ENCODE measurements at regions not wholly inside any gene's neighbourhood (a gene's known extent, or its start where the extent isn't known, plus 50 kb on each side); places are given as distances from the start of the nearest gene placed in this dataset.
"Not testable (repeated sequence)": the region's sequence is repeated elsewhere in the genome, so short reads cannot be mapped to it uniquely, and the experiment has no call there.

DNA sequence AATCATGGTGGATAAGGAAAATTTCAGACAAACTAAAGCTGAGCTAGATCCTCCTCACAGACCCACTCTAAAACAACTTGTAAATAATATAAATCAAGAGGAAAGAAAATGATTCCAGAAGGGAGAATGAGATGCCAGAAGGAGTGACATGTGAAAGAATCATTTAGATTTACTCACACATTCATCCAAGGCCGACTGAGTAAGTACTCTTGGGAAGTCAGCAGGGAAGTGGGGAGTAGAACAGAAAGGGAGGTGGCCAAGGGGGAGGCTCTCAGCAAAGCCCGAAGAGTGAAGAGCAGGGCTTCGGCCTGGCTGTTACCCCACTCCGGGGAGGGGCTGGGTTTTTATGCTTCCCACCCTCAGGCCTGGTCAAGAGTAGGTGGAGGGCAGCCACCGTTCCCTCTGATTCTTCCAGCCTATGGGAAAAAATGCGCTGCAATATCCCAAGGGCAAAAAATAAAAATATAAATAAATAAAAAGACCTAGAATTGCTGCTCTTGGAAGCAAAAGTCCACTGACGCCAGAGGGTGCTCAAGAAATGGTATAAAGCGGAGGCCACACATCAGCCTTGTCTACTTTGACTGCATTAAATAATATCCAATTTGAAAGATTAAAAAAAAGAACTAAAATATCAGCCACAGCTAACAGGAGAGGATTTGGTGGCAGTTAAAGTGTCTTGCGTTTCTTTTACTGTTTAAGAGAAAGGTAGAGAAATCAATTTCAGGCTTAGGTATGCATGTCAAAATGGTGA lies 110.2 kb upstream of the COL5A1 start:
- FAIRE-seq: peak; percentile 90

DNA sequence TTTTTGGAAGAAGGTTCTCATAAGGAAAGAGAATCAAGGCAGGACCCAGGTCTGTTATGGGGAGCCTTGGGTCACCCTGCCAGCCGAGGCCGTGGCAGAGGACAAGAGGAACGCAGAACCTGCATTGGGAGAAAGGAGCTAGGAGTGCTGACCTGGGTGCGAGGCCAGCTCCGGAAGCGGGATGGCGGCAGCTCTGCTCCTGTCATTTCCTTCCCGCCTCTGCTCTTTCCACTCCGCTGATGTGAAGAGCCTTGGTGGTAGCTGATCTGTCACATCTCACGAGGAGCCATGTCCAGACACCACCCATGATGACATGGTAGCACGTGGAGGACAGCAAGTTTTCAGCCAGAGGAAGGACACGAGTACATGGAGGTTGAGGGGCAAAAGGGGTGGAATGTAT lies 109.5 kb upstream of the COL5A1 start:
- no peak for FAIRE-seq

DNA sequence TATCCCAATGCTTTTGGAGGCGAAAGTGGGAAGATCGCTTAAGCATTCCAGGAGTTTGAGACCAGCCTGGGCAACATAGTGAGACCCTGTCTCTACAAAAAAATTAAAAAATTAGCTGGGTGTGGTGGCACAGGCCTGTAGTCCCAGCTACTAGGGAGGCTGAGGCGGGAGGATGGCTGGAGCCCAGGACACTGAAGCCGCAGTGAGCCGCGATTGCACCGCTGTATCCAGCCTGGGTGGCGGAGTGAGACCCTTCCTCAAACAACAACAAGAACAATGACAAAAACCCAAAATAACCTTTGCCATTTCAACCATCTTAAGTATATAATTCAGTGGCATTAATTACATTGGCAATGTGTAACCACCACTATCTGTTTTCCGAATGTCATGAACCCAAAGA lies 108.9 kb upstream of the COL5A1 start:
- FAIRE-seq: not testable (repeated sequence)

DNA sequence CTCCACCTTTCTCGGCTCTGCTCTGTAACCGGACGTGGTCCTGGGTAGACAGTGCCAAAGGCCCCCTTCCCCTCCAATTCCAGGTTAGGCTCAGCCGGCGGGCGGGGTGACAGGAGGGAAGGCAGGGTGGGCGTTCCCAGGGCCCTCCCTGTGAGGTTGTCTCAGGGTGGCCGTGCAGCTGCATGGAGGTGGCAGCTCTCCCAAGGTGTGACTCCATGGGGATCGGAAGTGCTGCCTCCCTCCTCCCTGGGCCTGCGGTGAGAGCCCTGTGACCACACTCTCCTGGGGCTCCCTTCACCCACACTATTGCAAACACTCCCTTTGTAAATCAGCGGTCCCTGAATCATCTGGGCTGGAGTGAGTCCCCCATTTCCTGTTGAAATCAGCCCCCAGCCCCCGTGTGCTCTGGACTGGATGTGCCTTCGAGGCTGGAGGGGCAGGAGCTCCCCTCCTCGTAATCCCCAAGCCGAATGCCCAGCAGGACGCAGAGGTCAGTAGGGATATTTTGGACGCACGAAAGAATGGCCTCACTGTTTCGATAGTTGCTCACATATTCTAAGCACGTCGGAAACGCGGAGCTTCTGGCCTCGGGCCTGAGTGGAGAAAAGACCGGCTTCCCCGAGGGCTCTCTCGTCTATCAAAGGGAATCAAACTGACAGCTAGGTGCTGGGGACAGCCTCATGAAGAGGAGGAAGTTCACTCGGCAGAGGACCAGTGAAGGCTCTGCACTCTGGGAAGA lies 107.6 kb upstream of the COL5A1 start:
- no peak for FAIRE-seq

DNA sequence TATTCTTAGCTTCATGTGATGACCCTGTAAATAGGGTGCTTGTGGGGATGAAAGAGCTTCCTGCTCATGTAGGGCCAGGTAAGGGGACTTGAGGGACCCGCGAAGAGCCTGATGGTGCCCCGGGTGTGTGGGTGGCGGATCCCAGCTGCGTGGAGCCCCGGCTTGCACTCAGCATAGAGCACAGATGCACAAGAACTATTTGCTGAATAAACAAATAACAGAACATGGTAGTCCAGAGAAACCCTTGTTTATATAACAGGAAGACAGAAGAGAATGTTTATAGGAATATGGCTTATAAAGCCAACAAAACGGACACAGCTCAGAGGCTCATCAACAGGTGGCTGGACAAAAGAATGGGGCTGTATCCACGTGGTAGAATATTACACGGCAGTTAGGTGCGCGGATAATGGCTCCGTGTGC lies 106.9 kb upstream of the COL5A1 start:
- no peak for FAIRE-seq

DNA sequence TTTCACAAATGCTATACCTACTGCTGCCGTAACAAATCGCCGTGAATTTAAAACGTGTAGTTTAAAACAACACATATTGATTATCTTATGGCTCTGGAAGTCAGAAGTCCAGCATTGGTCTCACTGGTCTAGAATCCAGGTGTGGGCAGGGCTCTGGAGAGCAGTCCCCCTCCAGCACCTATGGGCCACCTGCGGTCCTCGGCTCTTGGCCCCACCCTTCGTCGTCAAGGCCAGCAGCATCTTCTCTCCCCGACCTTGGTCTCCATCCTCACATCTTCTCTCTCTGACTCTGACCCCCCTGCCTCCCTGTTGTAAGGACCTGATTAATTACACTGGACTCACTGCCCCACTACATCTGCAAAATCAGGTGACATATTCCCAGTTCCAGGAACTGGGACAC lies 106.4 kb upstream of the COL5A1 start:
- FAIRE-seq: no peak

DNA sequence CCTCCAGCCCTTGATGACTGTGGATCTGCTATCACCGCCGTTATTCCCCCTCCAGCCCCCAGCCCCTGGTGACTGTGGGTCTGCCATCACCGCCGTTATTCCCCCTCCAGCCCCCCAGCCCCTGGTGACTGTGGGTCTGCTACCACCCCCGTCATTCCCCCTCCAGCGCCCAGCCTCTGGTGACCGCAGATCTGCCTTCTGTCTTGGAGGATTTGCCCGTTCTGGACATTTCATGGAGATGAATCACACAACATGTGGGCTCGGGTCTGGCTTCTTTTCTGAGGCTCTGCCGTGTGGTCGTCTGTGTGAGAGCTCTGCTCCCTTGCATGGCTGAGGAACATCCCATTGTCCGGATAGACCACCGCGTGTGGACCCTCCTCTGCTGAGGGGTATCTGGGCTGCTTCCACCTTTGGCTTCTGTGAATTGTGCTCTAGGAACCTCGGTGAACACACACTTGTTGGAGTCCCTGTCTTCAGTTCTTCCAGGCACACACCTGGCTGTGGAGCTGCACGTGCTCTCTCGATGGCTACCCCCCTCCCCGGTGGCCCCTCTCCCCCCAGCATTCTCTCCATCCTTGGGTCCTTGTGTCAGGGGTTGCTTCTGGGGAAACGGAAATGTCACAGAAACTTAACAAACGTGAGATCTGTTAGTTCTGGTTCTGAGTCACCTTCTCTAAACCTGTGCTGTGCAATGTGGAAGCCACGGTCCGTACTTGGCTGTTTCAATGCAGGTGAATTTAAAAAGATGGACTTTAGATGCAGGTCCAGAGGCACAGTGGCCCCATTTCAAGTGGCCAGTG lies 105.3 kb upstream of the COL5A1 start:
- FAIRE-seq: no peak

DNA sequence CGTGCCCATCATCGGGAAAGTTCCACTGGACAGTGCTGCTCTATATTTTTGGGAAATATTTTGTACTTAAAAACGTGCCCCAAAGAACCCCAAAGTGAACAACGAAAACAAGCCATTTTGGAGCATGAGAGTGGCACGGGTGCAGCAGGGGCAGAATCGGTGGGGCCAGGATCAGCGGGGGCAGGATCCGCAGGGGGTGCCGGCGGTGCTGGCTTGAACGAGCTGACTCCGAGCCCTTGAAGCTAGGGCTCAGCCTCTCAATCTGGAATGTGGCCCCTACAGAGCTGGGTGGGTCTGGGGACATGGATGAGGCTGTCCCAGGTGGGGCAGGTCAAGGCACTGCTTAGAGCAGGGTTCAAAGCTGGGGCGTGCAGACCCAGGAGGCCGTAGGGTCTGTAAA lies 104.7 kb upstream of the COL5A1 start:
- FAIRE-seq: no peak

DNA sequence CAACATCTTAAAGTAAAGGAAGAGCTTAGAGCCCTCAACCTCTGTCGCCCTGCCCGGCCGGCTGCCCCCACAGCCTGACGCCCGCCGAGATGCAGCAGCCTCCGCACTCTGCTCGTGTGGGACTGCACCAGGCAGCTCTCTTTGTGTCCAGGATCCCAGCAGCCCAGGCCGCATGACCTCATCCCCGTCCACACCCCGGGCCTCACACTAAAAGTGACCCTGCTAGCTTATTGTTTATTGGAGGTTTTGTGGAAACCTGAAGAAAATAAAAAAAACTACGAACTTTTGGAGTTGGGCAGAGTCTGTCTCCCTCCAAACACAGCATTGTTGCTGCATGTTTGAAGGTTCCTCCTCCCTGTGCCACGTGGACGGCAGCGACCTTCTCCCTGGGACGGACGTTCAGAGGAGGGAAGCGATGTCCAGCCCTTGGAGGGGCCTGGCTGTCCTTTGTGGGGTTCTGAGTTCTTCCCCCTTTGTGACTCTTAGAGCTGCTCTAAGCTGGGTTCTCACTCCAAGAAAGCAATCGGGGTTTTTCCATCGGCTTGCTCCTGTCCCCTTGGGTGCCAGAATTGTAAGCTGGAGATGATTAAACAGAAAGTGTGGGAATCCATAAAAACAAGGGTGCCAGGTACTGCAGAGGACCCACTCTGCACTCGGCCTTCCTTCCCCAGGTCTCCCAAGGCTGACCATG lies 103.5 kb upstream of the COL5A1 start:
- FAIRE-seq: no peak

DNA sequence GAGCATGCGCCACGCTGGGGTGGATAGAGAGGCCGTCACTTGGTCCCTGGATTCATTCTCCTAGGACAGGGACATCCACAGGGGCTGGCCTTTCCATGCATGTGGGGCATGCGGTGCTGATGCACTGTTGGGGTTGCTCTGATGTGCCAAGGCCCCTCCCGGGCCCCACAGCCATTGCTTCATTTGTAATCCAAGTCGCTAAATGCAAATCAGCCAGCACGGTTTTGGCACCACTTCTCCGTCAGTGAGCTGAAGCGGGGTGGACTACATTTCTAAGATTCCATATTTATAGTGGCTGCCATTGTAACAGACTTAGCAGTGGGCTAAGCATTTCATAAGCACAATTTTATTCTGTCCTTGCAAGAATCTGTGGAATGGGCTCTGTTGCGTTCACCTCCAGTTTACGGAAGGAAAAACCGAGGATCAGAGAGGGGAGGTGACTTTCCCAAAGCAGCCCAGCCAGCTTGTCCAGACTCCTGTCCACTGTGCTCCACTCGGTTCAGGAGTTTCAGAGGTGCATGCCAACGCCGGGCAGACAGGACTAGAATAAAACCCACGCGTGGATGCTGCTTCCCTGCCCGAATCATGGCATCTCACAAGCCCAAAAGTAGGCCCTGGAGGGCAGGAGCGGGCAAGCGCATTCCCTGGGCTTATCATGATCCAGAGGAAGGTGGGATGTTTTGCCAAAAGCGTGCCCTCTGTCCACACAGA lies 102.6 kb upstream of the COL5A1 start:
- no peak for FAIRE-seq

DNA sequence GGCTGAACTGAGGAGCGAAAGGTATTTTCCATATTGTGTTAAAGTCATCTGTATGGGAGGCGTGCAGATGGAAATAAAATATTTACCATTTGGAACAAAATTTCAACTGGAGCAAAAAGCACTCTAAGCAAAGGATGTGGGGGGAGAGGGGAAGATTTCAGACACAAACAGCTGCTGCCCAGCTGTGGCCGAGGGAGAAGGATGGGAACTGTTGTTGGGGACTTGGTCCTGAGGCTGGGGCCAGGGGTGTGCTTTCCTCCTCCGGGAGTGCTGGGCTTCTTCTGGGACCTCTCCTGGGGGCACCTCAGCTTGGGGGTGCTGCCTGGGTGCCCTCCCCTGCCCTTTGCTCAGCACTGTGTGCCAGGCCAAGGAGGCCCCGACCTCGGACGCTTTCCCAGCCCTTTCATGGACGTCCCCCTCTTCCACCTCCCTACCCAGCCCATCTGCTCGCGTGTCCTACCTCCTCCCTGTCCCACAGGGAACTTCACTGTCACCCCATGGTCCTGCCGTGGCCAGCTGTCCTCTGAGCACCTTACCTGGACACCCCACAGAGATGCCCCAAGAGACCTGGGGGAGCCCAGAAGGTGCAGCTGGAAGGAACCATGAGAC lies 101.9 kb upstream of the COL5A1 start:
- FAIRE-seq: peak; percentile 18

DNA sequence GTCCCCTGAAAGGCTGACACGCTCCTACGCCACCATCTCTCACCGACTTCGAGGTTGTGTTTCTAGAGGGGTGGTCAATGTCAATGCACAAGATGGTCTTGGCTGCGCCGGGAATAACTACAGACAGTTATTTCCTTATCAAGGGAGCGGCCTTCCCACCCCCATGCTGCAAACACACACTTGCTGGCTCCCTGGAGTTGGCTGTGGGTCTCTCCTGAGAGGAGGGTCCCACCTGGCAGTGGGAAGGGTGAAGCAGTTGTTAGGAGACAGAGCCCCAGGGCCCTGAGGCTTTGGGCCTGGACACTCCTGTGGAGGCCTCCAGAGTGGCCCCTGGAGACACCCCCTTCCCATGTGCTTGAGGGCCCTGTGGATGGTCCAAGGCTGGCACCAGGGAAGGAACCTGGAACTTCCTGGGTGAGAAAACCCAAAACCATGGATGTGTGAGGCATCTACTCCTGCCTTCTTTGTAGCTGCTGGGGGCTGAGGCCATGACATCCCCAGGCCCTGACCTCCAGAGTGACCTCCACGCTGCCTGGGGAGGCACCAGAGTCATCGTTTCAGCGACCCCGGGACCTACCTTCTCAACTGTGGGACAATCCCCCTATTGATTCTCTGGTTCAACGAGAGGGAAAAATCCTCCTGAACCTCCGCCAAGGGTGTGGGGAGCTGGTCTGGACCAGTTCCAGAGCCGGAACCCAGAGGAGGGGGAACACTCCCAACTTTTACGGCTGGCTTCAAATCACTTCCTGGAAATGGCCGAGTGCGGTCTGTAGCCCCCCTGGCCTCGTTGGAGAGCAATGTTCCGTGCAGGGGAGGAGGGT lies 101.1 kb upstream of the COL5A1 start:
- FAIRE-seq: no peak

DNA sequence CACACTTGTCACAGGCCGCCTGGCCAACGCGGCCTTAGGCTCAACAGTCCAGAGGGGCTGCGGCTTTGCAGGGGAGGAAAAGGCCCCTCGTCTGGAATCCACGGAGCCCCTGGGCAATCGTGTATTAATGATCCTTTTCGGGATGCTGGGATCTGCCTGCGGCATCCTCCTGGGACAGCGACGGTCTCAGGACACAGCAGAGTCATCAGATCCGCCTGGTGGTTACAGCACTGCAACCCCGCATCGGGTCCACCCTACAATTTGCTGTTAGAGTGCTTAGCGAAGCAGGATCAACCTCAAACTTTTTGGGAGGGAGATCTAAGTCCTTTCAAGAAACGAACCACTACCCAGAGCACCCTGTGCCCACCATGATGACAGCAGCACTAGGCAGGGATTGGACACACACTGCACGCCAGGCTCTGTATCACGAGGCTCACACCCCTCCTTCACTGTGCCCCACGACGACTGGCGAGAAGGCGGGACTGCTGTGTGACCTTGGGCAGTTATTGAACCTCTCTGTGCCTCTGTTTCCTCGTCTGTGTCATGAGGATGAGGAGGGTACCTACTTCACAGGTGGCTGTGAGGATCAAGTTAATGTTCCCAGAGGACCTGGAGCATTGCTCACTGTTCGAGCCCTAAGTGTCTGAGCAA lies 100.4 kb upstream of the COL5A1 start:
- no peak for FAIRE-seq

DNA sequence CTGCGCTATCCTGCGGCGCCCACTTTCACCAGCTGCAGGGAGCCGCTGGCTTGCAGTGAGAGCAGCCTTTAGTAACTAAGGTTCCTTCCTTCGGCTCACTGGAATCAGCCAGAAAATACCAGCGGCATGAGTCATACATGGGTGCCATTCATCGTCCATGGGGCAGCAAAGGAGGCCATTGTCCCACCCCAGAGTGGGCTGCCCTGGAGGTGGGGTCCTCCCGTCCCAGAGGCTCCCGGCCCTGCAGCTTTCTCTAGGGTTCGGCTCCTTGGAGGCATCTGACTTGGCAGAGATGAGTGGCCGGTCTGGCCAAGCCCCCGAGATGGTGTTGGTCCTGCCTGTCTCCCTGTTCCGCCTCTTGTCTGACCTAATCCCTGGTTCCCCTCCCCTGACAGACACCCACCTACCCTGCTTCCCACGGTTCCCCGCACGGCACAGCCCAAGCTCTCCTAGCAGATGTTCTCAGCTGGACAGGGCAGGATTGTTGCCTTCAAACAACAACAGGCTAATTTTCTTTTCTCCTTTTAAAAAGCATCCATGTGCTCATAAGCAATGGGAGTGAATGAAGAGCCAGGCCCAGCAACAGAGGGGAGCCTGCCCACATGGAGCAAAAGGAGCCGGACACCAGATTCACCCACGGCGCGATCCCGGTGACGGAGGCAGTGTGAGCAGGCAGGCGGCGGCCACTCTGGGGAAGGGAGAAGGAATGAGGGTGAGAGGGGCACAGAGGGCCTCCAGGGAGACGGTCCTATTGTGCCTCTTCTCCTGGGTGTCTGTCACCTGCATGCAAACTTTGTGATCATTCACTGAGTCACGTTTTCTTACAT lies 97.0 kb upstream of the COL5A1 start:
- FAIRE-seq: no peak

DNA sequence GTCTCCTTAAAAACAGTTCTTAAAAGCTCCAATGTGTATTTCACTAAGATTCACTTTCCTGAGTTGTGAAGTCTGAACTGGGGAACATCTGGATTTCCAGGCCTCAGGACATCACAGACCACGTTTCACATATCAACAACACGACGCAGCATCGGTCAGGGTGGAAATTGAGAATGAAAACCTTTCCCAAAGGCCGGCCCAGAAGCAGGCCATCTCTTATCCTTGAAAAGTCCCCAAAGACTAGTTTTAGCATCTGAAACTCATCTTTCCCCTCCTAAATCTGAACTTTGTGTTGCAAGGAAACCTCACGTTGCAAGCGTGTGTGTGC lies 96.4 kb upstream of the COL5A1 start:
- no peak for FAIRE-seq

DNA sequence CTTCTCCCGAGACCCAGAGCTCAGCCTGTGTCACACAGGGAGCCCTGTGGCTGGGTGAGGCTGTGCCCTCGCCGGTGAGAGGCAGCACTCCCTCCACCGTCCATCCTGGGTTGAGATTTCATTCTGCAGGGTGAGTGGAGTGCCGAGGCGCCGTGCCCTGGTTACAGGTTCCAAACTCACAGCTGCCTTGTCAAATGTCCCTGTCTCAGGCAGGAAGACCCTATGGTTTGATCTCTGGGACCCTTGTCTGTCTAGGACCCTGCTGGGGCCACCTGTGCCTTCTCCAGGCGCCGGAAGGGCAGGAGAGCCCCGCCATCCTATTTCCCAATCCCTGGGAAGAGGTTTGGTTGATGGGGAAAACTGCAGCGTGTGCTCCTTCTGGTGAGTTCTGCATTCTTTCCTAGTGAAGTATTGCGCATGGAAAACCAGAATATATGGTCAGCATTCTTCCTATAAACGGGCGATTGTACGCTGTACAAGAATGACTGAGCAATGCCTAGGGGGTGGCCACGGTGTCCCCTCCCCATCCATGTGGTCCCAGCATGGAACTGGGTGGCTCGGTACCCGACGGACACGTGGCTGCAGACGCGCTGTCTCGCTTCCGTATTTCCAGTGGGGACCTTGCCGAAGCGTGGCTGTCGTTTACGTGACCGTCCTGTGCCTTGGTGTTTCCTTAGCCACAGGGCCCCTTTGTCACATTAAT lies 95.9 kb upstream of the COL5A1 start:
- FAIRE-seq: no peak

DNA sequence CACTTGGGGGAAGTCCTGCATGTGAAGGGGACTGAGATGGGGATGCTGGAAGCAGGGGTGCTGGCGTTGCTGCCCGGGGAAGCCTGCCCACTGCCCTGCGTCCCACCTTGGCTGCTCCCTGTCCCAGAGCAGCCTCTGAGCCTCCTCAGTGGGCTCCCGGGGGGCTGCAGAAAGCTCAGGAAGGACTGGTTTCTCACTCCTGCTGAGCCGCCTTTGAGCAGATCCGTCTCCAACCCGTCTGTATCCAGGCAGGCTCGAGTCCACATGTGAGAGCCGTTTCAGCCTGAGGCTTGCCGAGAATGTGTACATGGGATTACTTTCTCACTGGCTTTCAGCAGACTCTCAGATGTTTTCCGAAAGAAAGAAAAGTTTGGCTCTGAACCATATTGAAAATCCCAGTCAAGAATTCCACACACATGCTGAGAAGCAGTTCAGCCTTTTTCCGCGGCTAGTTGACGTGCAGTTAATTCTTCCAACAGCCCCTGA lies 95.3 kb upstream of the COL5A1 start:
- peak; percentile 65 for FAIRE-seq

DNA sequence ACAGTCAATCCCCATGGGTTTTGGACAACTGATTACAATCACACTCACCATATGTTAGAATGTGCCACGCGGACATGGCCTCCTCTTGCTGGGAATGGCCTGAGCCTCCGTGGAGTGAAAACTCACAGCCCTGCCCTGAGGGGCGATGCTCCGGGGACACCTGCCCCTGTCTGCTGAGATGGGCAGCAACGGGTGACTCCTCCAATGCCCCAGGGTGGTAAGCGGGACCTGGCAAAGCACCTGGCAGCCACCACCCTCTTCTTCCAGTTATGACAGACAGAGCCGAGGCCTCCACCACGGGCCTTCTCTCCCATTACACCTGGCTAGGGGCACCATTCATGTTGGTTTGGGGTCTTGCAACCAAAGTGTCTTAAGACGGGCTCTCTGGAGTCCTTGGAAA lies 94.9 kb upstream of the COL5A1 start:
- FAIRE-seq: no peak
